ENCODE measurements at regions not wholly inside any gene's neighbourhood (a gene's known extent, or its start where the extent isn't known, plus 50 kb on each side); places are given as distances from the start of the nearest gene placed in this dataset.

DNA sequence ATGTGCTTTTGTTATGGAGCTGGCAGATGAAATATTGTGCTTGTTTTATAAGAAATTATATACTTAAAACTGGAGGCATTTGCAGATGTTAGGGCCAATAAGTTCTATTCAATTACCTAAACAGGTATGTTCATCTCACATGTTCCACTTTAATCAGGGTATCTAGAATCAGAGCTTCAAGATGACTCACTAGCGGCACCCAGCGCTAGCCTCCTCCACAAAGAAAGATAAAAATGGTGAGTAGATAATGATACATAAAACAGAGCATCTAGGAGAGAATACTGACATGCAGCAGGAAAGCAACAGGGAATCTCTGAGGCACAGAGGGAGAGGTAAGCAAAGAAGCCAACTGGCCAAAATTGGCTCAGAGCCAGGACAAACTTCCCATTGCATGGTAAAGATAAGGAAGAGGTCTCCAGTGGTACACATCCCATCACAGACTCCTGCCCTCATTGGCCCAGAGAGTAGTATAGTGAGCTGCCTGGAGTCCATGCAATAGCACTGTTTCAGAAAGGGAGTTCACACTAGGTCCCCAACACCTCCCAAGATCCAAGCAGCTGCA lies 200.7 kb upstream of the SPTLC3 start:
- Mint-ChIP-seq H3K4me3 (no peak overlapping the region), H3K9me3 (peaks cover 38% of the 10 kb centered on the region), H3K27ac (no peak overlapping the region), H3K27me3 (ENCODE audit: low read depth) (peaks cover 9% of the 10 kb centered on the region), H3K4me1 (0 out of 2 replicates have a peak, but pooled peaks cover 3% of the 10 kb centered on the region), H3K36me3 (peaks cover 29% of the 10 kb centered on the region)
- TF ChIP-seq SMAD3 (CRISPR knock-in tag; IDR thresholded peaks at IDR 0.05; ENCODE audit: borderline replicate concordance) (no peak), HMGXB4 (CRISPR knock-in tag; IDR thresholded peaks at IDR 0.05) (no peak)
- no peak for ATAC-seq
- POLR2A ChIA-PET: no interaction called here
- DNase-seq (ENCODE audit: low spot score): no peak
- CTCF ChIA-PET: no interaction called here

- TF ChIP-seq SOX15 (CRISPR knock-in tag; IDR thresholded peaks at IDR 0.05) (no peak), GRHL2 (CRISPR knock-in tag; IDR thresholded peaks at IDR 0.05; ENCODE audit: insufficient replicate concordance, severe bottlenecking) (no peak), ELF4 (CRISPR knock-in tag; IDR thresholded peaks at IDR 0.05; ENCODE audit: low read depth) (no peak), GTF2I (CRISPR knock-in tag; conservative IDR thresholded peaks at IDR 0.05) (no peak), ATF1 (CRISPR knock-in tag; IDR thresholded peaks at IDR 0.05) (no peak), ZNF232 (CRISPR knock-in tag; IDR thresholded peaks at IDR 0.05) (no peak), ZNF281 (CRISPR knock-in tag; IDR thresholded peaks at IDR 0.05) (no peak), GABPB1 (CRISPR knock-in tag; IDR thresholded peaks at IDR 0.05) (no peak), JUN (CRISPR knock-in tag; IDR thresholded peaks at IDR 0.05) (no peak), RORB (CRISPR knock-in tag; IDR thresholded peaks at IDR 0.05) (no peak), NFYB (CRISPR knock-in tag; conservative IDR thresholded peaks at IDR 0.05; ENCODE audit: low read depth) (no peak)
- TF ChIP-seq, protein P1, sequence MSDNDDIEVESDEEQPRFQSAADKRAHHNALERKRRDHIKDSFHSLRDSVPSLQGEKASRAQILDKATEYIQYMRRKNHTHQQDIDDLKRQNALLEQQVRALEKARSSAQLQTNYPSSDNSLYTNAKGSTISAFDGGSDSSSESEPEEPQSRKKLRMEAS (CRISPR knock-in tag; IDR thresholded peaks at IDR 0.05): no peak
- CTCF ChIA-PET: interaction anchor here (1.6 to 3.0 kb wide), 3 partner anchors 23 to 154 kb away, joined by 3 to 9 read pairs (median 8); no protein-coding TSS in a partner anchor
- no peak for ATAC-seq
Observed at GRCh38 chr20:12815231-12815768, 193.5 kb upstream of the SPTLC3 start.

GRCh38 chr20:12815778-12816408 lies 192.9 kb upstream of the SPTLC3 start:
- no peaks in the 10 kb centered on the region; the same call in 1 of the 2 replicates for H3K27me3 Mint-ChIP-seq (ENCODE audit: low read depth)
- no peak for ATAC-seq
- no peak overlapping the region for H3K4me3 Mint-ChIP-seq
- DNase-seq (ENCODE audit: low spot score): no peak
- H3K4me1 Mint-ChIP-seq: no peaks in the 10 kb centered on the region; the same call in 1 of the 2 replicates
- CTCF ChIA-PET: interaction anchor here (1.6 to 3.0 kb wide), 3 partner anchors 23 to 155 kb away, joined by 3 to 9 read pairs (median 8); no protein-coding TSS in a partner anchor
- peaks cover 11% of the 10 kb centered on the region for H3K9me3 Mint-ChIP-seq
- no peak overlapping the region for H3K27ac Mint-ChIP-seq
- peaks cover 2% of the 10 kb centered on the region; the same call in 1 of the 2 replicates for H3K36me3 Mint-ChIP-seq
- POLR2A ChIA-PET: no interaction called here
- TF ChIP-seq, protein P2, sequence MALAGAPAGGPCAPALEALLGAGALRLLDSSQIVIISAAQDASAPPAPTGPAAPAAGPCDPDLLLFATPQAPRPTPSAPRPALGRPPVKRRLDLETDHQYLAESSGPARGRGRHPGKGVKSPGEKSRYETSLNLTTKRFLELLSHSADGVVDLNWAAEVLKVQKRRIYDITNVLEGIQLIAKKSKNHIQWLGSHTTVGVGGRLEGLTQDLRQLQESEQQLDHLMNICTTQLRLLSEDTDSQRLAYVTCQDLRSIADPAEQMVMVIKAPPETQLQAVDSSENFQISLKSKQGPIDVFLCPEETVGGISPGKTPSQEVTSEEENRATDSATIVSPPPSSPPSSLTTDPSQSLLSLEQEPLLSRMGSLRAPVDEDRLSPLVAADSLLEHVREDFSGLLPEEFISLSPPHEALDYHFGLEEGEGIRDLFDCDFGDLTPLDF (CRISPR knock-in tag; IDR thresholded peaks at IDR 0.05): no peak
- TF ChIP-seq IRF2 (CRISPR knock-in tag; IDR thresholded peaks at IDR 0.05; ENCODE audit: borderline replicate concordance, low read depth) (no peak), NR1H2 (CRISPR knock-in tag; IDR thresholded peaks at IDR 0.05) (no peak), ATF6 (CRISPR knock-in tag; IDR thresholded peaks at IDR 0.05) (no peak)
- TF ChIP-seq, protein P3, sequence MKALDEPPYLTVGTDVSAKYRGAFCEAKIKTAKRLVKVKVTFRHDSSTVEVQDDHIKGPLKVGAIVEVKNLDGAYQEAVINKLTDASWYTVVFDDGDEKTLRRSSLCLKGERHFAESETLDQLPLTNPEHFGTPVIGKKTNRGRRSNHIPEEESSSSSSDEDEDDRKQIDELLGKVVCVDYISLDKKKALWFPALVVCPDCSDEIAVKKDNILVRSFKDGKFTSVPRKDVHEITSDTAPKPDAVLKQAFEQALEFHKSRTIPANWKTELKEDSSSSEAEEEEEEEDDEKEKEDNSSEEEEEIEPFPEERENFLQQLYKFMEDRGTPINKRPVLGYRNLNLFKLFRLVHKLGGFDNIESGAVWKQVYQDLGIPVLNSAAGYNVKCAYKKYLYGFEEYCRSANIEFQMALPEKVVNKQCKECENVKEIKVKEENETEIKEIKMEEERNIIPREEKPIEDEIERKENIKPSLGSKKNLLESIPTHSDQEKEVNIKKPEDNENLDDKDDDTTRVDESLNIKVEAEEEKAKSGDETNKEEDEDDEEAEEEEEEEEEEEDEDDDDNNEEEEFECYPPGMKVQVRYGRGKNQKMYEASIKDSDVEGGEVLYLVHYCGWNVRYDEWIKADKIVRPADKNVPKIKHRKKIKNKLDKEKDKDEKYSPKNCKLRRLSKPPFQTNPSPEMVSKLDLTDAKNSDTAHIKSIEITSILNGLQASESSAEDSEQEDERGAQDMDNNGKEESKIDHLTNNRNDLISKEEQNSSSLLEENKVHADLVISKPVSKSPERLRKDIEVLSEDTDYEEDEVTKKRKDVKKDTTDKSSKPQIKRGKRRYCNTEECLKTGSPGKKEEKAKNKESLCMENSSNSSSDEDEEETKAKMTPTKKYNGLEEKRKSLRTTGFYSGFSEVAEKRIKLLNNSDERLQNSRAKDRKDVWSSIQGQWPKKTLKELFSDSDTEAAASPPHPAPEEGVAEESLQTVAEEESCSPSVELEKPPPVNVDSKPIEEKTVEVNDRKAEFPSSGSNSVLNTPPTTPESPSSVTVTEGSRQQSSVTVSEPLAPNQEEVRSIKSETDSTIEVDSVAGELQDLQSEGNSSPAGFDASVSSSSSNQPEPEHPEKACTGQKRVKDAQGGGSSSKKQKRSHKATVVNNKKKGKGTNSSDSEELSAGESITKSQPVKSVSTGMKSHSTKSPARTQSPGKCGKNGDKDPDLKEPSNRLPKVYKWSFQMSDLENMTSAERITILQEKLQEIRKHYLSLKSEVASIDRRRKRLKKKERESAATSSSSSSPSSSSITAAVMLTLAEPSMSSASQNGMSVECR (CRISPR knock-in tag; IDR thresholded peaks at IDR 0.05; ENCODE audit: borderline replicate concordance): no peak

More at GRCh38 chr20:12815231-12815768, 193.5 kb upstream of the SPTLC3 start:
- Mint-ChIP-seq H3K27me3 (ENCODE audit: low read depth) (peaks cover 3% of the 10 kb centered on the region), H3K9me3 (peaks cover 17% of the 10 kb centered on the region), H3K4me3 (no peak overlapping the region), H3K4me1 (no peaks in the 10 kb centered on the region; the same call in 1 of the 2 replicates), H3K36me3 (peaks cover 5% of the 10 kb centered on the region), H3K27ac (no peak overlapping the region)
- POLR2A ChIA-PET: no interaction called here
- no peak for DNase-seq (ENCODE audit: low spot score)

All from WTC11 (cell line).